Prostate gland (tissue), 2 donors: ENCODE measurements at regions not wholly inside any gene's neighbourhood (a gene's known extent, or its start where the extent isn't known, plus 50 kb on each side); places are given as distances from the start of the nearest gene placed in this dataset.

Experiments
- POLR2AphosphoS5 ChIP-seq: sonication (generic); formaldehyde crosslinking; IDR thresholded peaks from one replicate; pipeline ENCODE4 v1.6.1; 2017; ENCODE audit warnings: antibody characterized with exemption
- TF ChIP-seq, protein P1 (sequence below), 4 experiments: fragments of 200-600 bp in 2 of 4; fragments of 450-650 bp in 2 of 4; sonication (generic) in 2 of 4; IDR thresholded peaks; 1 replicate in 3 of 4; 2 replicates in 1 of 4; pipeline ENCODE4 v1.5.1; 2016 to 2019; ENCODE audit warnings: antibody characterized with exemption in 4 of 4, mild to moderate bottlenecking in 2 of 4, moderate library complexity in 2 of 4

DNA sequence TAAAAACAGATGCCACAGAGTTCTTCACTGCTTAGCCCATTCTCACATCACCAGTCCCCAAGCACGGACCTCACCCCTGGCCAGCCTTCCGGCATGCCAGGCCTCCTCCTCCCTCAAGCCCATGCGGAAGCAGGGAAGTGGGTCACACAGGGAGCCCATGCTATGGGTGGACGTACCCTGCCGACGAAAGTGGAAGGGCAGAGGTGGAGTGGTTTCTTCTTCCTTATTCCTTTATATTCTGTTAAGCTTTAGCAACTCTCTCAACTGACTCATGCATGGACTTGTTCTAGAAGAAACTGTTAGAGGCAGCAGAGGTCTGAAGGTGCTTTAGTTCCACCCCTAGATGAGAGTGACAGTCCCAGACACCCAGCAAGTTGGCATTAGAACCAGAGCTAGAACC lies 118.6 kb downstream of the LY86 start:
- no peak for TF ChIP-seq POLR2AphosphoS5
- TF ChIP-seq, protein P1, sequence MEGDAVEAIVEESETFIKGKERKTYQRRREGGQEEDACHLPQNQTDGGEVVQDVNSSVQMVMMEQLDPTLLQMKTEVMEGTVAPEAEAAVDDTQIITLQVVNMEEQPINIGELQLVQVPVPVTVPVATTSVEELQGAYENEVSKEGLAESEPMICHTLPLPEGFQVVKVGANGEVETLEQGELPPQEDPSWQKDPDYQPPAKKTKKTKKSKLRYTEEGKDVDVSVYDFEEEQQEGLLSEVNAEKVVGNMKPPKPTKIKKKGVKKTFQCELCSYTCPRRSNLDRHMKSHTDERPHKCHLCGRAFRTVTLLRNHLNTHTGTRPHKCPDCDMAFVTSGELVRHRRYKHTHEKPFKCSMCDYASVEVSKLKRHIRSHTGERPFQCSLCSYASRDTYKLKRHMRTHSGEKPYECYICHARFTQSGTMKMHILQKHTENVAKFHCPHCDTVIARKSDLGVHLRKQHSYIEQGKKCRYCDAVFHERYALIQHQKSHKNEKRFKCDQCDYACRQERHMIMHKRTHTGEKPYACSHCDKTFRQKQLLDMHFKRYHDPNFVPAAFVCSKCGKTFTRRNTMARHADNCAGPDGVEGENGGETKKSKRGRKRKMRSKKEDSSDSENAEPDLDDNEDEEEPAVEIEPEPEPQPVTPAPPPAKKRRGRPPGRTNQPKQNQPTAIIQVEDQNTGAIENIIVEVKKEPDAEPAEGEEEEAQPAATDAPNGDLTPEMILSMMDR (IDR thresholded peaks at IDR 0.05) = no peak
